ENCODE measurements at regions not wholly inside any gene's neighbourhood (a gene's known extent, or its start where the extent isn't known, plus 50 kb on each side); places are given as distances from the start of the nearest gene placed in this dataset.
A peak's percentile ranks its signal among the peaks of the same experiment; 100 is the strongest.

DNA sequence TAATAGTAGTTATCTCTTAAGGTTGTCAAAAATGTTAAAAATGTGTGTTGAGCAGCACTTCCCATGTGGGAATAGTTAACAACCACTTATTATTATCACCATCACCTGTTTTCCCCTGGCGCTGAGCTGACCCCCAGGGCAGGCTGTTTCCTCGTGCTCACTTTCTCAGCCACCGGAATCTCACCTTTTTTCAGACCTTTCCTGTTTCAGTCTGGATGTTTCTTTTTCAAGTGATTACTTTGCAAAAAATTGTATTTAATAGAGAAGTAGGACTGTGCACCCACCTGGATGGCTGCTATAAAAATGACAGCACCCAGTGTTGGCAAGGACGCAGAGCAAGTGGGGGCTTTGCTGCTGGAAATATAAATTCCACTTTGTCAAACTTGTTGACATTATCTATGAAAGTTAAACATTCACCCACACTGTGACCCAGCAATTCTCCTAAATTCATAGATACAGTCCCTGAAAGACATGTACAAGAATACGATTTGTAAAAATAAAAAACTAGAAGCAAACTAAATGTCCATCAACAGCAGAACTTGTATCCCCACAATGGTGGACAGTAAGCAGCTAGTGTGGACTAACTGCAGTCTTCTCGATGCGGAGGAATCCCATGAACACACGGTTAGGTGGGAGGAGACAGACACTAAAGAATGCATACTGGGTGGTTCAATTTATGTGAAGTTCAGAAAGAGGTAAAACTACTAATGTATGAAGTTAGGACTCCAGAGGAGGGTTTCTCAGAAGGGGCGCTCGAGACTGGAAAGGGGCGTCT lies 66.5 kb downstream of the SOWAHC start:
- TF ChIP-seq EP300 (IDR thresholded peaks at IDR 0.05) (no peak), POLR2A (IDR thresholded peaks at IDR 0.05) (no peak), POLR2AphosphoS5 (IDR thresholded peaks at IDR 0.05) (no peak)
- TF ChIP-seq, protein P1, sequence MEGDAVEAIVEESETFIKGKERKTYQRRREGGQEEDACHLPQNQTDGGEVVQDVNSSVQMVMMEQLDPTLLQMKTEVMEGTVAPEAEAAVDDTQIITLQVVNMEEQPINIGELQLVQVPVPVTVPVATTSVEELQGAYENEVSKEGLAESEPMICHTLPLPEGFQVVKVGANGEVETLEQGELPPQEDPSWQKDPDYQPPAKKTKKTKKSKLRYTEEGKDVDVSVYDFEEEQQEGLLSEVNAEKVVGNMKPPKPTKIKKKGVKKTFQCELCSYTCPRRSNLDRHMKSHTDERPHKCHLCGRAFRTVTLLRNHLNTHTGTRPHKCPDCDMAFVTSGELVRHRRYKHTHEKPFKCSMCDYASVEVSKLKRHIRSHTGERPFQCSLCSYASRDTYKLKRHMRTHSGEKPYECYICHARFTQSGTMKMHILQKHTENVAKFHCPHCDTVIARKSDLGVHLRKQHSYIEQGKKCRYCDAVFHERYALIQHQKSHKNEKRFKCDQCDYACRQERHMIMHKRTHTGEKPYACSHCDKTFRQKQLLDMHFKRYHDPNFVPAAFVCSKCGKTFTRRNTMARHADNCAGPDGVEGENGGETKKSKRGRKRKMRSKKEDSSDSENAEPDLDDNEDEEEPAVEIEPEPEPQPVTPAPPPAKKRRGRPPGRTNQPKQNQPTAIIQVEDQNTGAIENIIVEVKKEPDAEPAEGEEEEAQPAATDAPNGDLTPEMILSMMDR (IDR thresholded peaks at IDR 0.05), result no peak
- Histone ChIP-seq H3K27me3 (no peaks in the 10 kb centered on the region), H3K4me3 (no peak overlapping the region), H3K36me3 (no peaks in the 10 kb centered on the region), H3K27ac (peak overlapping the region in 1 of 5 donors; percentile 19), H3K9me3 (no peaks in the 10 kb centered on the region), H3K4me1 (peaks cover 0 to 42% (median 31%) of the 10 kb centered on the region in 4 donors)
- WGBS, 5 donors, result 57 to 73% (median 66%) methylated on average over 11 of the region's 11 CpGs
- DNase-seq, result no peak
- intact Hi-C loops (cut with DNase I; ENCODE audit: low total_unique reads), result no loop called here

DNA sequence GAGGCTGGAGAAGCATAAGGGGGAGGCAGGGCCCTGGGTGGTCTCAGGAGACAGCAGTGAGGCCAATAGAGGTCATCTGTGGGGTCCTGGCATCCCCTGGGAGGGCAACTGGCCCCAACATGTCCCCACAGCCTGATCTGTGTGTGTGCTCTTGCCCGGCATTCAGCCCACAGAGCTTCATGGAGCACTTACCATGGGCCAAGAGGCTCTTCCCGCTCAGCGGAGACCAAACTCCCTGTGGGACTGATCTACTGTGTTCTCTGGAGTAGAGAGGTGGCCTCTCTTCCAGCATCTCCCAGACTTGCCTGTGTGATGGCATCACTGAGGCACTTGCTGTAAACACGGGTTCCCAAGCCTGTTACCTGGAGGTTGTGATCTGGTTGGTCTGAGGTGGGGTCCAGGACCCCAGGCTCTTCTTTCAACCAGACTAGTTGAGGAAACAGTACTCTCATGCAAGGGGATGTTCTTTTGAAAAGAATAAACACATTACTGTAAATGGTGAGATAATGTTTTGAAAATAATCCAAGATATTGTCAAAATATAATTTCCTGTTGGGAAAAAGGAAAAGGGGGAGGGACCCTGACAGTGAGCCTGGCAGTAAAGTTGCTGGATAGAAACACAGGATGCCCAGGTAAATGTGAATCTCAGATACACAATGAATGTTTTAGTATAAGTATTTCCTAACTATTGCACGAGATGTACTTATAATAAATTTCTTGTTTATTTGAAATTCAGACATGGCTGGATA lies 67.6 kb downstream of the SOWAHC start:
- no peaks in the 10 kb centered on the region for H3K27me3 ChIP-seq
- intact Hi-C loops (cut with DNase I; ENCODE audit: low total_unique reads), result no loop called here
- H3K4me3 ChIP-seq, result no peak overlapping the region
- H3K9me3 ChIP-seq, result no peaks in the 10 kb centered on the region
- TF ChIP-seq, protein P1 (IDR thresholded peaks at IDR 0.05), result no peak
- TF ChIP-seq POLR2AphosphoS5 (IDR thresholded peaks at IDR 0.05) (no peak), EP300 (IDR thresholded peaks at IDR 0.05) (no peak), POLR2A (IDR thresholded peaks at IDR 0.05) (no peak)
- peaks cover 0 to 42% (median 26%) of the 10 kb centered on the region in 4 donors for H3K4me1 ChIP-seq
- H3K27ac ChIP-seq, result no peak overlapping the region
- WGBS, 5 donors, result 70 to 86% (median 83%) methylated on average over 5 of the region's 5 CpGs
- H3K36me3 ChIP-seq, result no peaks in the 10 kb centered on the region
- no peak for DNase-seq

DNA sequence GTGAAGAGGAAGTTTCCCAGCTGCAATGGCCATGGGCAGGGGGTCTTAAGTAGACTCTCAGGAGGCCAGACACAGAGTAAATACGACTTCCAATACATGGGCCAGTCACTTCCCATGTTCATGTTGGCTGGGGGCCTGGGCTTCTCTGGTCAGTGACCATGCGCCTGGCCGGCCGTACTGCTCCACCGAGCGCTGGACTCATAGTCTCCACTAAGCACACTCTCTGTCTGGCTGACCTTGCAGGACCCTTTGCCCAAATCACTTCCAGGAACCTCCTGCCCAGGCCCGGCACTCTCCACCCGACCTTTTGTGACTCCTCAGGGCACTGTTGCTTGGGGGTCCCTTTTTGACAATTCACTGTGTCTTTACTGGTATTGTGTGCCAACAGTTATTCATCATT lies 69.3 kb downstream of the SOWAHC start:
- no peak overlapping the region for H3K4me3 ChIP-seq
- no peaks in the 10 kb centered on the region for H3K36me3 ChIP-seq
- DNase-seq, result no peak
- intact Hi-C loops (cut with DNase I; ENCODE audit: low total_unique reads), result no loop called here
- no peaks in the 10 kb centered on the region for H3K9me3 ChIP-seq
- H3K4me1 ChIP-seq, result peaks cover 0 to 32% (median 21%) of the 10 kb centered on the region in 4 donors
- TF ChIP-seq EP300 (IDR thresholded peaks at IDR 0.05) (no peak), POLR2A (IDR thresholded peaks at IDR 0.05) (no peak), POLR2AphosphoS5 (IDR thresholded peaks at IDR 0.05) (no peak)
- TF ChIP-seq, protein P1 (IDR thresholded peaks at IDR 0.05), result no peak
- no peak overlapping the region for H3K27ac ChIP-seq
- H3K27me3 ChIP-seq, result no peaks in the 10 kb centered on the region
- WGBS, 5 donors, result 76 to 89% (median 86%) methylated on average over 7 to 8 of the region's 8 CpGs

DNA sequence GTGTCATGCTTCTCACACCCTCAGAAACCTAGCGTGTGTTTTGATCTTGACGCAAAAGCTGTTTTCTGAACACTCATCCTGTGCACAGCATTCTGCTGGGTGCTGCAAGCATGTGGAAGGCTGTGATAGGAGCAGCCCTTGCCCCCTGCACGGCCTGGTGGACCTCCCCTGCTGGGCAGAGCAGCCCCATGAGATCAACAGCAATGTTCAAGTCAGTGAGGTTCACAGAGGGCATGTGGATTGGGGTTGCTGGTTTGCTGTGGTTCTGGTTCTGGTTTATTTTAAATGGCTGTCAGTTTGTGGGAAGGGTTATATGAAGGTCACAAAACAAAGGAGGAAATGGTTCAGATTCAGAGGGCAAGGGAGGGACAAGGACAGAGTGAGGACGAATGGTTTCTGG lies 71.3 kb downstream of the SOWAHC start:
- Histone ChIP-seq H3K27ac (peak overlapping the region in 1 of 5 donors; percentile 84), H3K27me3 (no peaks in the 10 kb centered on the region), H3K36me3 (no peaks in the 10 kb centered on the region), H3K9me3 (no peaks in the 10 kb centered on the region), H3K4me3 (no peak overlapping the region), H3K4me1 (peaks cover 2 to 36% (median 15%) of the 10 kb centered on the region in 4 donors)
- WGBS, 5 donors, result 67 to 82% (median 81%) methylated on average over 4 of the region's 4 CpGs
- TF ChIP-seq POLR2A (IDR thresholded peaks at IDR 0.05), result no peak
- TF ChIP-seq, protein P1 (IDR thresholded peaks at IDR 0.05), result no peak
- no peak for TF ChIP-seq EP300 (IDR thresholded peaks at IDR 0.05)
- TF ChIP-seq POLR2AphosphoS5 (IDR thresholded peaks at IDR 0.05), result no peak
- peak in 1 of 2 donors; percentile 38 for DNase-seq
- intact Hi-C loops (cut with DNase I; ENCODE audit: low total_unique reads), result no loop called here
